ENCODE measurements at regions not wholly inside any gene's neighbourhood (a gene's known extent, or its start where the extent isn't known, plus 50 kb on each side); places are given as distances from the start of the nearest gene placed in this dataset.

- no peak overlapping the region for H3K27ac ChIP-seq
- TF ChIP-seq CTCF (conservative IDR thresholded peaks at IDR 0.05), result no peak
- TF ChIP-seq ZFX (IDR thresholded peaks at IDR 0.05), result no peak
Measured at GRCh38 chr4:175033162-175033561, 115.0 kb downstream of the ADAM29 start.

GRCh38 chr4:175034007-175034406 lies 115.8 kb downstream of the ADAM29 start:
- no peak overlapping the region for H3K27ac ChIP-seq
- TF ChIP-seq CTCF (conservative IDR thresholded peaks at IDR 0.05) (no peak), ZFX (IDR thresholded peaks at IDR 0.05) (no peak)

- TF ChIP-seq CTCF (conservative IDR thresholded peaks at IDR 0.05), result no peak
- no peak for TF ChIP-seq ZFX (IDR thresholded peaks at IDR 0.05)
- no peak overlapping the region for H3K27ac ChIP-seq
Measured at GRCh38 chr4:175034986-175035705, 117.0 kb downstream of the ADAM29 start.

GRCh38 chr4:175035905-175036304 lies 117.7 kb downstream of the ADAM29 start:
- no peak overlapping the region for H3K27ac ChIP-seq
- TF ChIP-seq ZFX (IDR thresholded peaks at IDR 0.05), result no peak
- TF ChIP-seq CTCF (conservative IDR thresholded peaks at IDR 0.05), result no peak

GRCh38 chr4:175048111-175048784 lies 130.1 kb downstream of the ADAM29 start:
- H3K27ac ChIP-seq, result no peak overlapping the region
- TF ChIP-seq ZFX (IDR thresholded peaks at IDR 0.05) (no peak), CTCF (conservative IDR thresholded peaks at IDR 0.05) (no peak)

- no peak overlapping the region for H3K27ac ChIP-seq
- TF ChIP-seq ZFX (IDR thresholded peaks at IDR 0.05), result no peak
- TF ChIP-seq CTCF (conservative IDR thresholded peaks at IDR 0.05), result no peak
Measured at GRCh38 chr4:175048906-175049305, 130.7 kb downstream of the ADAM29 start.

GRCh38 chr4:175051974-175052373 lies 133.8 kb downstream of the ADAM29 start:
- no peak for TF ChIP-seq CTCF (conservative IDR thresholded peaks at IDR 0.05)
- TF ChIP-seq ZFX (IDR thresholded peaks at IDR 0.05), result no peak
- no peak overlapping the region for H3K27ac ChIP-seq
